MM.1S (cell line): ENCODE measurements at regions not wholly inside any gene's neighbourhood (a gene's known extent, or its start where the extent isn't known, plus 50 kb on each side); places are given as distances from the start of the nearest gene placed in this dataset.

ENCODE experiments used
- DNase-seq: peaks from one replicate; pipeline ENCODE4 v3.0.0-alpha.2; 2015
- H2AFZ ChIP-seq: fragments of 300-600 bp; sonication (generic); 2 replicates; pipeline ENCODE4 v1.6.0; 2016; ENCODE audit warnings: antibody characterized with exemption, low read length
- H3F3A ChIP-seq: fragments of 300-600 bp; sonication (generic); 2 replicates; pipeline ENCODE4 v1.6.1; 2016; ENCODE audit warnings: mild to moderate bottlenecking, antibody characterized with exemption, low read length, moderate library complexity, mixed read lengths; ENCODE audit not compliant: insufficient read depth
- H3K27ac ChIP-seq: fragments of 300-600 bp; sonication (generic); 2 replicates; pipeline ENCODE4 v1.5.1; 2016; ENCODE audit warnings: mild to moderate bottlenecking, low read length
- H3K27me3 ChIP-seq: fragments of 300-600 bp; sonication (generic); replicated peaks from 2 replicates; pipeline ENCODE4 v1.6.0; 2016; ENCODE audit warnings: low read length; ENCODE audit not compliant: insufficient read depth
- H3K36me3 ChIP-seq: fragments of 300-600 bp; sonication (generic); replicated peaks from 2 replicates; pipeline ENCODE4 v1.6.1; 2016; ENCODE audit warnings: mild to moderate bottlenecking, low read length, mixed read lengths; ENCODE audit not compliant: insufficient read depth
- H3K4me1 ChIP-seq: fragments of 300-600 bp; sonication (generic); 2 replicates; pipeline ENCODE4 v1.6.1; 2016; ENCODE audit warnings: low read length, mixed read lengths
- H3K4me2 ChIP-seq: fragments of 300-600 bp; sonication (generic); 2 replicates; pipeline ENCODE4 v1.6.0; 2016; ENCODE audit warnings: low read depth, low read length
- H3K4me3 ChIP-seq: fragments of 300-600 bp; sonication (generic); 2 replicates; pipeline ENCODE4 v1.5.1; 2016; ENCODE audit warnings: low read length, mixed read lengths
- H3K79me2 ChIP-seq: fragments of 300-600 bp; sonication (generic); 2 replicates; pipeline ENCODE4 v1.6.1; 2016; ENCODE audit warnings: mixed run types, low read length, mixed read lengths
- H3K9ac ChIP-seq: fragments of 300-600 bp; sonication (generic); 2 replicates; pipeline ENCODE4 v1.6.1; 2016; ENCODE audit warnings: low read length, mixed read lengths
- H3K9me2 ChIP-seq: fragments of 300-600 bp; sonication (generic); replicated peaks from 2 replicates; pipeline ENCODE4 v1.6.1; 2016; ENCODE audit warnings: mild to moderate bottlenecking, low read length, mixed read lengths; ENCODE audit not compliant: insufficient read depth
- H3K9me3 ChIP-seq: fragments of 300-600 bp; sonication (generic); replicated peaks from 2 replicates; pipeline ENCODE4 v1.6.1; 2016; ENCODE audit warnings: mild to moderate bottlenecking, low read length, mixed read lengths; ENCODE audit not compliant: insufficient read depth
- H4K20me1 ChIP-seq: fragments of 300-600 bp; sonication (generic); 2 replicates; pipeline ENCODE4 v1.6.1; 2016; ENCODE audit warnings: mild to moderate bottlenecking, low read length, moderate library complexity, mixed read lengths; ENCODE audit not compliant: insufficient read depth
- CTCF ChIP-seq: fragments of 300-600 bp; sonication (generic); IDR thresholded peaks from 2 replicates; pipeline ENCODE4 v1.5.1; 2016; ENCODE audit warnings: antibody characterized with exemption, low read length, mixed read lengths
- EZH2 ChIP-seq: fragments of 300-600 bp; sonication (generic); optimal IDR thresholded peaks from 2 replicates; pipeline ENCODE3; 2017; ENCODE audit warnings: low read depth, mild to moderate bottlenecking, antibody characterized with exemption, low read length, mixed read lengths
- EZH2phosphoT487 ChIP-seq: fragments of 300-600 bp; sonication (generic); IDR thresholded peaks from 2 replicates; pipeline ENCODE4 v1.6.1; 2018; ENCODE audit warnings: antibody characterized with exemption, low read length

GRCh38 chr20:58096880-58097423, 131.5 kb downstream of the ANKRD60 start:
- TF ChIP-seq CTCF (no peak), EZH2phosphoT487 (no peak), EZH2 (no peak)
- H3K9ac ChIP-seq: no peak overlapping the region
- H3K4me1 ChIP-seq: no peaks in the 10 kb centered on the region
- H4K20me1 ChIP-seq: no peaks in the 10 kb centered on the region
- no peaks in the 10 kb centered on the region for H3K9me2 ChIP-seq
- no peaks in the 10 kb centered on the region for H3F3A ChIP-seq
- no peak overlapping the region for H2AFZ ChIP-seq
- DNase-seq: no peak
- no peak overlapping the region for H3K4me3 ChIP-seq
- H3K9me3 ChIP-seq: no peaks in the 10 kb centered on the region
- H3K4me2 ChIP-seq: no peak overlapping the region
- no peaks in the 10 kb centered on the region for H3K79me2 ChIP-seq
- H3K27me3 ChIP-seq: peaks cover 96% of the 10 kb centered on the region
- no peak overlapping the region for H3K27ac ChIP-seq
- H3K36me3 ChIP-seq: no peaks in the 10 kb centered on the region; the same call in 1 of the 2 replicates

GRCh38 chr20:58094698-58095097, 133.8 kb downstream of the ANKRD60 start:
- Histone ChIP-seq H3F3A (no peaks in the 10 kb centered on the region), H3K27ac (no peak overlapping the region), H3K9ac (no peak overlapping the region), H3K9me2 (no peaks in the 10 kb centered on the region), H2AFZ (no peak overlapping the region), H3K9me3 (no peaks in the 10 kb centered on the region), H3K4me1 (no peaks in the 10 kb centered on the region), H3K27me3 (peaks cover 100% of the 10 kb centered on the region), H4K20me1 (no peaks in the 10 kb centered on the region), H3K4me3 (no peak overlapping the region), H3K79me2 (no peaks in the 10 kb centered on the region), H3K4me2 (no peak overlapping the region), H3K36me3 (no peaks in the 10 kb centered on the region; the same call in 1 of the 2 replicates)
- TF ChIP-seq EZH2 (no peak), EZH2phosphoT487 (no peak), CTCF (no peak)
- no peak for DNase-seq

GRCh38 chr20:58094160-58094559, 134.3 kb downstream of the ANKRD60 start:
- DNase-seq: no peak
- Histone ChIP-seq H3K4me1 (no peaks in the 10 kb centered on the region), H3K4me2 (no peak overlapping the region), H3K79me2 (no peaks in the 10 kb centered on the region), H3K36me3 (no peaks in the 10 kb centered on the region; the same call in 1 of the 2 replicates), H3F3A (no peaks in the 10 kb centered on the region), H3K27me3 (peaks cover 96% of the 10 kb centered on the region), H3K9me3 (no peaks in the 10 kb centered on the region), H4K20me1 (no peaks in the 10 kb centered on the region), H3K27ac (no peak overlapping the region), H2AFZ (no peak overlapping the region), H3K9ac (no peak overlapping the region), H3K9me2 (no peaks in the 10 kb centered on the region), H3K4me3 (no peak overlapping the region)
- no peak for TF ChIP-seq CTCF
- no peak for TF ChIP-seq EZH2phosphoT487
- TF ChIP-seq EZH2: no peak
